ENCODE measurements at regions not wholly inside any gene's neighbourhood (a gene's known extent, or its start where the extent isn't known, plus 50 kb on each side); places are given as distances from the start of the nearest gene placed in this dataset.

- DNase-seq (ENCODE audit: low spot score) = no peak
These were observed 1182.8 kb downstream of the FLRT2 start for GRCh38 chr14:86712727-86713126.

- no peak for DNase-seq (ENCODE audit: low spot score)
These were observed 1182.2 kb downstream of the FLRT2 start for GRCh38 chr14:86712176-86712575.

- DNase-seq (ENCODE audit: low spot score) = no peak
These were observed 1178.9 kb downstream of the FLRT2 start for GRCh38 chr14:86708846-86709339.

GRCh38 chr14:86707071-86707470 lies 1177.1 kb downstream of the FLRT2 start:
- no peak for DNase-seq (ENCODE audit: low spot score)

- no peak for DNase-seq (ENCODE audit: low spot score)
These were observed 1153.6 kb downstream of the FLRT2 start for GRCh38 chr14:86683561-86683960.

GRCh38 chr14:86675059-86675458 lies 1145.1 kb downstream of the FLRT2 start:
- no peak for DNase-seq (ENCODE audit: low spot score)

GRCh38 chr14:86673523-86673969 lies 1143.6 kb downstream of the FLRT2 start:
- no peak for DNase-seq (ENCODE audit: low spot score)

- DNase-seq (ENCODE audit: low spot score) = no peak
These were observed 1142.1 kb downstream of the FLRT2 start for GRCh38 chr14:86672080-86672479.

- DNase-seq (ENCODE audit: low spot score) = no peak
These were observed 1136.0 kb downstream of the FLRT2 start for GRCh38 chr14:86665975-86666374.

- no peak for DNase-seq (ENCODE audit: low spot score)
These were observed 1132.4 kb downstream of the FLRT2 start for GRCh38 chr14:86662334-86662733.

- DNase-seq (ENCODE audit: low spot score) = peak; percentile 32
These were observed 1124.7 kb downstream of the FLRT2 start for GRCh38 chr14:86654558-86655184.

GRCh38 chr14:86652526-86652925 lies 1122.6 kb downstream of the FLRT2 start:
- DNase-seq (ENCODE audit: low spot score) = no peak

GRCh38 chr14:86646696-86647690 lies 1117.0 kb downstream of the FLRT2 start:
- peak; percentile 5 for DNase-seq (ENCODE audit: low spot score)

- DNase-seq (ENCODE audit: low spot score) = no peak
These were observed 1116.2 kb downstream of the FLRT2 start for GRCh38 chr14:86646125-86646524.

GRCh38 chr14:86641310-86641709 lies 1111.4 kb downstream of the FLRT2 start:
- no peak for DNase-seq (ENCODE audit: low spot score)

GRCh38 chr14:86640288-86640687 lies 1110.3 kb downstream of the FLRT2 start:
- DNase-seq (ENCODE audit: low spot score) = no peak

GRCh38 chr14:86639666-86640065 lies 1109.7 kb downstream of the FLRT2 start:
- no peak for DNase-seq (ENCODE audit: low spot score)

GRCh38 chr14:86639146-86639545 lies 1109.2 kb downstream of the FLRT2 start:
- no peak for DNase-seq (ENCODE audit: low spot score)

GRCh38 chr14:86627080-86627479 lies 1097.1 kb downstream of the FLRT2 start:
- no peak for DNase-seq (ENCODE audit: low spot score)

- no peak for DNase-seq (ENCODE audit: low spot score)
These were observed 1096.6 kb downstream of the FLRT2 start for GRCh38 chr14:86626530-86626929.

- no peak for DNase-seq (ENCODE audit: low spot score)
These were observed 1095.7 kb downstream of the FLRT2 start for GRCh38 chr14:86625637-86626036.

GRCh38 chr14:86619726-86620125 lies 1089.8 kb downstream of the FLRT2 start:
- no peak for DNase-seq (ENCODE audit: low spot score)

GRCh38 chr14:86613786-86614185 lies 1083.8 kb downstream of the FLRT2 start:
- no peak for DNase-seq (ENCODE audit: low spot score)
